ENCODE measurements at regions not wholly inside any gene's neighbourhood (a gene's known extent, or its start where the extent isn't known, plus 50 kb on each side); places are given as distances from the start of the nearest gene placed in this dataset.

- Histone ChIP-seq H3K9me3 (ENCODE audit: low read length) (no peaks in the 10 kb centered on the region), H3K27me3 (ENCODE audit: control insufficient read depth in 1 of 2, insufficient read depth in 2 of 2, low read length in 2 of 2) (no peaks in the 10 kb centered on the region), H3K9ac (ENCODE audit: insufficient read depth, low read depth, low read length) (no peak overlapping the region), H3K4me1 (ENCODE audit: insufficient read depth, low read length) (no peaks in the 10 kb centered on the region), H2AFZ (ENCODE audit: low read length) (no peak overlapping the region), H3K36me3 (replicated peaks in 1 of 2; ENCODE audit: control insufficient read depth in 1 of 2, insufficient read depth in 2 of 2, low read length in 2 of 2) (no peaks in the 10 kb centered on the region), H3K27ac (ENCODE audit: extremely low read length, insufficient read depth, low read length) (no peak overlapping the region), H3K4me2 (ENCODE audit: low read depth, low read length) (no peak overlapping the region), H4K20me1 (ENCODE audit: insufficient read depth, low read length) (no peaks in the 10 kb centered on the region), H3K79me2 (ENCODE audit: insufficient read depth, low read length) (no peaks in the 10 kb centered on the region), H3K4me3 (replicated peaks in 1 of 3; ENCODE audit: insufficient read depth in 1 of 3, low read depth in 2 of 3, low read length in 3 of 3) (no peak overlapping the region)
- 33% methylated on average over 4 of the region's 4 CpGs for WGBS (ENCODE audit: low lambda C conversion rate)
- ATAC-seq: peak; percentile 80
- in situ Hi-C loops (cut with HindIII; ENCODE audit: extremely low pct_ligation_motif_present, low pct_unique_long_range_greater_than_20kb) (no loop called here), intact Hi-C loops (cut with micrococcal nuclease; ENCODE audit: unreplicated experiment) (loop anchor here (10.0 kb wide), 1 partner anchor 140 kb away; the partner anchor contains the start of gene SNX24)
- ChIA-PET POLR2A (no interaction called here), CTCF (ENCODE audit: low intra/inter-chr PET ratio, low total read pairs) (no interaction called here)
- BruUV-seq (replicated peaks): no TSS peak
- FAIRE-seq: no peak
- DNase-seq (ENCODE audit: low spot score): peak; percentile 45
- TF ChIP-seq ZFP82 (CRISPR knock-in tag; IDR thresholded peaks at IDR 0.05; ENCODE audit: borderline replicate concordance) (no peak), MXD1 (CRISPR knock-in tag; IDR thresholded peaks at IDR 0.05) (no peak), ARID3A (IDR thresholded peaks at IDR 0.05; ENCODE audit: low read depth, low read length) (0 out of 2 replicates have a peak, but pooled peaks have one; percentile 48), HOXA9 (CRISPR knock-in tag; IDR thresholded peaks at IDR 0.05; ENCODE audit: borderline replicate concordance) (no peak), EED (CRISPR knock-in tag; IDR thresholded peaks at IDR 0.05) (no peak), NCOA1 (CRISPR knock-in tag; IDR thresholded peaks at IDR 0.05) (no peak), RARG (CRISPR knock-in tag; IDR thresholded peaks at IDR 0.05; ENCODE audit: low read depth) (no peak), ZKSCAN8 (CRISPR knock-in tag; IDR thresholded peaks at IDR 0.05; ENCODE audit: borderline replicate concordance) (no peak), NRL (CRISPR knock-in tag; IDR thresholded peaks at IDR 0.05; ENCODE audit: borderline replicate concordance) (no peak), SETDB1 (CRISPR knock-in tag; IDR thresholded peaks at IDR 0.05; ENCODE audit: borderline replicate concordance) (no peak), SKIL (CRISPR knock-in tag; IDR thresholded peaks at IDR 0.05; ENCODE audit: borderline replicate concordance) (no peak), KLF16 (CRISPR knock-in tag; IDR thresholded peaks at IDR 0.05) (no peak)
- TF ChIP-seq, protein P1, sequence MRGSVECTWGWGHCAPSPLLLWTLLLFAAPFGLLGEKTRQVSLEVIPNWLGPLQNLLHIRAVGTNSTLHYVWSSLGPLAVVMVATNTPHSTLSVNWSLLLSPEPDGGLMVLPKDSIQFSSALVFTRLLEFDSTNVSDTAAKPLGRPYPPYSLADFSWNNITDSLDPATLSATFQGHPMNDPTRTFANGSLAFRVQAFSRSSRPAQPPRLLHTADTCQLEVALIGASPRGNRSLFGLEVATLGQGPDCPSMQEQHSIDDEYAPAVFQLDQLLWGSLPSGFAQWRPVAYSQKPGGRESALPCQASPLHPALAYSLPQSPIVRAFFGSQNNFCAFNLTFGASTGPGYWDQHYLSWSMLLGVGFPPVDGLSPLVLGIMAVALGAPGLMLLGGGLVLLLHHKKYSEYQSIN (CRISPR knock-in tag; IDR thresholded peaks at IDR 0.05; ENCODE audit: borderline replicate concordance): no peak
- TF ChIP-seq, protein P2, sequence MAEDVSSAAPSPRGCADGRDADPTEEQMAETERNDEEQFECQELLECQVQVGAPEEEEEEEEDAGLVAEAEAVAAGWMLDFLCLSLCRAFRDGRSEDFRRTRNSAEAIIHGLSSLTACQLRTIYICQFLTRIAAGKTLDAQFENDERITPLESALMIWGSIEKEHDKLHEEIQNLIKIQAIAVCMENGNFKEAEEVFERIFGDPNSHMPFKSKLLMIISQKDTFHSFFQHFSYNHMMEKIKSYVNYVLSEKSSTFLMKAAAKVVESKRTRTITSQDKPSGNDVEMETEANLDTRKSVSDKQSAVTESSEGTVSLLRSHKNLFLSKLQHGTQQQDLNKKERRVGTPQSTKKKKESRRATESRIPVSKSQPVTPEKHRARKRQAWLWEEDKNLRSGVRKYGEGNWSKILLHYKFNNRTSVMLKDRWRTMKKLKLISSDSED (CRISPR knock-in tag; IDR thresholded peaks at IDR 0.05): no peak
- TF ChIP-seq, protein P3, sequence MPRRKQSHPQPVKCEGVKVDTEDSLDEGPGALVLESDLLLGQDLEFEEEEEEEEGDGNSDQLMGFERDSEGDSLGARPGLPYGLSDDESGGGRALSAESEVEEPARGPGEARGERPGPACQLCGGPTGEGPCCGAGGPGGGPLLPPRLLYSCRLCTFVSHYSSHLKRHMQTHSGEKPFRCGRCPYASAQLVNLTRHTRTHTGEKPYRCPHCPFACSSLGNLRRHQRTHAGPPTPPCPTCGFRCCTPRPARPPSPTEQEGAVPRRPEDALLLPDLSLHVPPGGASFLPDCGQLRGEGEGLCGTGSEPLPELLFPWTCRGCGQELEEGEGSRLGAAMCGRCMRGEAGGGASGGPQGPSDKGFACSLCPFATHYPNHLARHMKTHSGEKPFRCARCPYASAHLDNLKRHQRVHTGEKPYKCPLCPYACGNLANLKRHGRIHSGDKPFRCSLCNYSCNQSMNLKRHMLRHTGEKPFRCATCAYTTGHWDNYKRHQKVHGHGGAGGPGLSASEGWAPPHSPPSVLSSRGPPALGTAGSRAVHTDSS (CRISPR knock-in tag; conservative IDR thresholded peaks at IDR 0.05): no peak
Measured at GRCh38 chr5:122704247-122705036, 70.4 kb upstream of the SNX2 start.
